HepG2 (cell line): ENCODE measurements at regions not wholly inside any gene's neighbourhood (a gene's known extent, or its start where the extent isn't known, plus 50 kb on each side); places are given as distances from the start of the nearest gene placed in this dataset.

Source experiments
- ATAC-seq: fragments of 200-7000 bp; cut with Tn5 transposase; 3 replicates; pipeline ENCODE4 v1.9.1; 2020; ENCODE audit warnings: mild to moderate bottlenecking, moderate library complexity
- BruUV-seq: library from RNA; stranded (reverse); fragments of 400-500 nt; replicated peaks from 2 replicates; lab custom pipeline; 2021; lab: Mats Ljungman, UMichigan
- CTCF ChIA-PET: fragments of 300-600 bp; formaldehyde crosslinking; extraction: SDS; loops from one replicate; lab custom pipeline; 2021; ENCODE audit warnings: low total read pairs, inconsistent platforms, low intra/inter-chr PET ratio; lab: Yijun Ruan, JAX
- POLR2A ChIA-PET: fragments of 350-600 bp; sonication (Branson Sonifier 250); formaldehyde crosslinking; loops from one replicate; lab custom pipeline; 2020; ENCODE audit warnings: antibody characterized with exemption, inconsistent platforms; lab: Yijun Ruan, JAX
- DNase-seq: peaks from one replicate; pipeline ENCODE4 v3.0.0-alpha.2; 2015; ENCODE audit warnings: low spot score
- FAIRE-seq: peaks from 3 replicates; lab custom pipeline; 2011; peaks lifted over from hg19 to GRCh38; lab: Jason Lieb, UNC
- H2AFZ ChIP-seq: one replicate; pipeline ENCODE4 v1.6.1; 2011; ENCODE audit warnings: low read length, inconsistent platforms
- H3K27ac ChIP-seq: fragments of 300-600 bp; 3 replicates; pipeline ENCODE4 v1.8.0; 2011; ENCODE audit warnings: mixed run types, mild to moderate bottlenecking, mixed read lengths, low read length, inconsistent platforms; ENCODE audit not compliant: insufficient read depth; ENCODE audit errors: extremely low read length
- H3K27me3 ChIP-seq, 2 experiments: fragments of 200-600 bp in 1 of 2; 2 replicates in 1 of 2; 3 replicates in 1 of 2; pipeline versions ENCODE4 v1.6.0 to v1.8.0; 2011; ENCODE audit warnings: low read length in 2 of 2, mild to moderate bottlenecking in 2 of 2, moderate library complexity in 2 of 2, inconsistent platforms in 1 of 2; ENCODE audit not compliant: insufficient read depth in 2 of 2, control insufficient read depth in 1 of 2
- H3K36me3 ChIP-seq, 2 experiments: fragments of 200-600 bp in 1 of 2; replicated peaks in 1 of 2; 2 replicates in 1 of 2; 3 replicates in 1 of 2; pipeline versions ENCODE4 v1.5.1 to v1.8.0; 2011; ENCODE audit warnings: low read length in 2 of 2, inconsistent platforms in 1 of 2; ENCODE audit not compliant: insufficient read depth in 2 of 2, control insufficient read depth in 1 of 2
- H3K4me1 ChIP-seq: 2 replicates; pipeline ENCODE4 v1.5.1; 2012; ENCODE audit warnings: low read length, inconsistent platforms; ENCODE audit not compliant: insufficient read depth
- H3K4me2 ChIP-seq: 2 replicates; pipeline ENCODE4 v1.6.0; 2011; ENCODE audit warnings: low read depth, low read length, inconsistent platforms
- H3K4me3 ChIP-seq, 3 experiments: fragments of 200-600 bp in 1 of 3; sonication (generic), shearing (Covaris generic) in 1 of 3; replicated peaks in 1 of 3; 2 replicates each; pipeline ENCODE4 v1.5.1; 2011 to 2016; ENCODE audit warnings: low read length in 3 of 3, inconsistent platforms in 2 of 3, low read depth in 2 of 3, mild to moderate bottlenecking in 2 of 3, control low read depth in 1 of 3, mixed read lengths in 1 of 3; ENCODE audit not compliant: insufficient read depth in 1 of 3
- H3K79me2 ChIP-seq: one replicate; pipeline ENCODE4 v1.6.1; 2011; ENCODE audit warnings: low read length, inconsistent platforms; ENCODE audit not compliant: insufficient read depth
- H3K9ac ChIP-seq: 2 replicates; pipeline ENCODE4 v1.6.0; 2011; ENCODE audit warnings: mild to moderate bottlenecking, low read depth, low read length, inconsistent platforms; ENCODE audit not compliant: insufficient read depth
- H3K9me3 ChIP-seq: 2 replicates; pipeline ENCODE4 v1.5.1; 2012; ENCODE audit warnings: mild to moderate bottlenecking, low read length
- H4K20me1 ChIP-seq: 2 replicates; pipeline ENCODE4 v1.6.0; 2011; ENCODE audit warnings: inconsistent platforms, mild to moderate bottlenecking, low read length, moderate library complexity; ENCODE audit not compliant: insufficient read depth
- CREBL2 ChIP-seq: sonication (generic); formaldehyde crosslinking; IDR thresholded peaks from 2 replicates; pipeline ENCODE4 v1.8.1; 2023; ENCODE audit warnings: missing genetic modification reagents, mild to moderate bottlenecking, borderline replicate concordance
- HOXA9 ChIP-seq: sonication (generic); formaldehyde crosslinking; IDR thresholded peaks from 2 replicates; pipeline ENCODE4 v1.8.1; 2022; ENCODE audit warnings: missing genetic modification reagents, mild to moderate bottlenecking, moderate library complexity, borderline replicate concordance
- NFE2L1 ChIP-seq: sonication (generic); formaldehyde crosslinking; IDR thresholded peaks from 2 replicates; pipeline ENCODE4 v1.4.0; 2020; ENCODE audit warnings: missing genetic modification reagents, mild to moderate bottlenecking, borderline replicate concordance
- RXRA ChIP-seq: sonication (generic); formaldehyde crosslinking; IDR thresholded peaks from 2 replicates; pipeline ENCODE4 v1.5.1; 2020; ENCODE audit warnings: missing genetic modification reagents
- ZNF275 ChIP-seq: sonication (generic); formaldehyde crosslinking; IDR thresholded peaks from 2 replicates; pipeline ENCODE4 v1.8.0; 2022; ENCODE audit warnings: missing genetic modification reagents, mild to moderate bottlenecking, inconsistent platforms, borderline replicate concordance
- ZNF335 ChIP-seq: sonication (generic); formaldehyde crosslinking; IDR thresholded peaks from 2 replicates; pipeline ENCODE4 v1.4.0; 2020; ENCODE audit warnings: missing genetic modification reagents
- ZNF713 ChIP-seq: sonication (generic); formaldehyde crosslinking; IDR thresholded peaks from 2 replicates; pipeline ENCODE4 v1.4.0; 2020; ENCODE audit warnings: mild to moderate bottlenecking, missing genetic modification reagents
- ZXDC ChIP-seq: sonication (generic); formaldehyde crosslinking; IDR thresholded peaks from 2 replicates; pipeline ENCODE4 v1.5.0; 2020; ENCODE audit warnings: mild to moderate bottlenecking, missing genetic modification reagents
- WGBS: methylation state at CpG from one replicate; pipeline ENCODE4 v1.1.6; 2017; ENCODE audit warnings: low lambda C conversion rate; 5-methylcytosine and 5-hydroxymethylcytosine counted together
- in situ Hi-C: cut with HindIII; loops from 2 replicates; pipeline ENCODE4 v1.10.0; 2017; ENCODE audit warnings: low pct_unique_long_range_greater_than_20kb; ENCODE audit not compliant: extremely low pct_ligation_motif_present
- intact Hi-C: fragments of 100-400 bp; cut with micrococcal nuclease; formaldehyde crosslinking; loops from one replicate; pipeline ENCODE4 v1.10.0; 2022; ENCODE audit not compliant: unreplicated experiment

- Histone ChIP-seq H3K4me1 (no peaks in the 10 kb centered on the region), H3K36me3 (no peaks in the 10 kb centered on the region), H2AFZ (no peak overlapping the region), H3K9me3 (no peaks in the 10 kb centered on the region), H3K4me3 (no peak overlapping the region), H3K27me3 (peaks cover 0 to 13% of the 10 kb centered on the region in 2 experiments; a peak in 3 of 5 replicates), H3K9ac (no peak overlapping the region), H3K4me2 (no peak overlapping the region), H3K79me2 (no peaks in the 10 kb centered on the region), H3K27ac (no peak overlapping the region), H4K20me1 (no peaks in the 10 kb centered on the region)
- ATAC-seq (no peak), FAIRE-seq (no peak), DNase-seq (no peak)
- BruUV-seq, result no TSS peak
- TF ChIP-seq CREBL2, result no peak
- POLR2A ChIA-PET, result no interaction called here
- CTCF ChIA-PET, result no interaction called here
- in situ Hi-C loops, result no loop called here
- intact Hi-C loops, result no loop called here
Observed at GRCh38 chr13:94778585-94778984, 66.2 kb upstream of the SOX21 start.

GRCh38 chr13:94776956-94777355 lies 64.6 kb upstream of the SOX21 start:
- TF ChIP-seq ZNF275 (CRISPR knock-in tag) (no peak), ZXDC (CRISPR knock-in tag) (no peak), ZNF335 (no peak), RXRA (CRISPR knock-in tag) (no peak), NFE2L1 (CRISPR knock-in tag) (no peak), ZNF713 (CRISPR knock-in tag) (no peak), HOXA9 (no peak)
- FAIRE-seq (no peak), ATAC-seq (no peak), DNase-seq (no peak)
- Histone ChIP-seq H3K4me2 (no peak overlapping the region), H3K9ac (no peak overlapping the region), H3K36me3 (no peaks in the 10 kb centered on the region), H4K20me1 (no peaks in the 10 kb centered on the region), H3K27ac (no peak overlapping the region), H2AFZ (no peak overlapping the region), H3K79me2 (no peaks in the 10 kb centered on the region), H3K4me3 (no peak overlapping the region), H3K9me3 (no peaks in the 10 kb centered on the region), H3K4me1 (no peaks in the 10 kb centered on the region), H3K27me3 (peaks cover 0 to 13% of the 10 kb centered on the region in 2 experiments; a peak in 4 of 5 replicates)
- BruUV-seq, result no TSS peak
- POLR2A ChIA-PET, result no interaction called here
- 0% methylated on average over 1 of the region's 1 CpG for WGBS
- intact Hi-C loops, result no loop called here
- CTCF ChIA-PET, result no interaction called here
- in situ Hi-C loops, result no loop called here
